Left cardiac atrium (tissue), 4 donors: ENCODE measurements at regions not wholly inside any gene's neighbourhood (a gene's known extent, or its start where the extent isn't known, plus 50 kb on each side); places are given as distances from the start of the nearest gene placed in this dataset.
A peak's percentile ranks its signal among the peaks of the same experiment; 100 is the strongest.

ENCODE experiments used
- ATAC-seq, 2 donors: fragments of 200-7000 bp; cut with Tn5 transposase; one replicate each; pipeline ENCODE4 v1.9.1; 2020; ENCODE audit warnings: mild to moderate bottlenecking in 2 of 2, moderate library complexity in 2 of 2
- DNase-seq: peaks from one replicate; pipeline ENCODE4 v3.0.0-alpha.2; 2020
- intact Hi-C, 2 donors: fragments of 100-400 bp; cut with DNase I; formaldehyde crosslinking; loops; one replicate each; pipeline versions ENCODE4 v1.14.1 to v1.15.1; 2022 to 2023
- donor health status: DM: no; HTN: yes; CAD: no.
- donor health status: DM: no; HTN: yes; CAD: no; lungs with severe emphysema.
- donor health status: DM: yes; HTN: yes; CAD: no.
- donor health status: Dilated cardiomyopathy.

- intact Hi-C loops: no loop called here
- DNase-seq (no peak), ATAC-seq (no peak)
Observed at GRCh38 chr3:5634411-5634810, 446.9 kb downstream of the EDEM1 start.

DNA sequence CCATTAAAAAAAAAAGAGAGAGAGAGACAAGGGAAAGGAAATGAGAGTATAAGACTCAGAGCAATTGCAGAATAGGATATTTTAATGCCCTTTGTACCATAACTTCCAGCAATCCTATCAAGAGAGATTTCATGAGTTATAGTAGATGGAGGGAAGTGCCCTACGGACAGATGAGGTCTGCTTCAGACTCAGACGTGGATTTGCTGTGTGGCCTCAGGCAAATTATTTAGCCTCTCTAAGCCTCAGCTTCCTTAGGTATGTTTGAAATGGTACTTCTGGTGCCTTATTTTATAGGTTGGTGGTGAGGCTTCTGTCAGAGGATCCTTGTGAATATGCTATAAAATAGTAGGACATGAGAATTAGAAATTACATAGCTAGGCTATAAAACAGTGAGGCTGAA lies 448.2 kb downstream of the EDEM1 start:
- DNase-seq: no peak
- intact Hi-C loops: no loop called here
- ATAC-seq: no peak

DNA sequence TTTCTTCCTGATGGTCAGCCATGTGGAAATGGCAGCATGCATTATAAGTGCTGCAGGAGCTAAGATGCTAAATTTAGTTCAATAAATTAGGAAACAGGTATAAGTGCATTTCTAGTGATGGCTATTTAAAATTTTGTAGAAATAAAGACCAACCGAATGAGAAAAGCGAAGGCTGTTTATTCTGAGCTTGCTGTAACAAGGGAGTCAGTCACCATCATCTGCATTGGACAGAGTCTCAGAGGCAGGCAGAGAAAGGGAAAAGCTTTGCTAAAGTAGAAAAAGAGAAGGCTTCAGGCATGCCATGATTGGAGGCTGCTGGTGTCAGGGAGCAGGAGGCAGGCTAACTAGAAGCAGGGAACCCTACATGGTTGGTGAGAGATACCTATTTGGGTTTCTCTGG lies 451.0 kb downstream of the EDEM1 start:
- ATAC-seq (no peak), DNase-seq (no peak)
- intact Hi-C loops: no loop called here

DNA sequence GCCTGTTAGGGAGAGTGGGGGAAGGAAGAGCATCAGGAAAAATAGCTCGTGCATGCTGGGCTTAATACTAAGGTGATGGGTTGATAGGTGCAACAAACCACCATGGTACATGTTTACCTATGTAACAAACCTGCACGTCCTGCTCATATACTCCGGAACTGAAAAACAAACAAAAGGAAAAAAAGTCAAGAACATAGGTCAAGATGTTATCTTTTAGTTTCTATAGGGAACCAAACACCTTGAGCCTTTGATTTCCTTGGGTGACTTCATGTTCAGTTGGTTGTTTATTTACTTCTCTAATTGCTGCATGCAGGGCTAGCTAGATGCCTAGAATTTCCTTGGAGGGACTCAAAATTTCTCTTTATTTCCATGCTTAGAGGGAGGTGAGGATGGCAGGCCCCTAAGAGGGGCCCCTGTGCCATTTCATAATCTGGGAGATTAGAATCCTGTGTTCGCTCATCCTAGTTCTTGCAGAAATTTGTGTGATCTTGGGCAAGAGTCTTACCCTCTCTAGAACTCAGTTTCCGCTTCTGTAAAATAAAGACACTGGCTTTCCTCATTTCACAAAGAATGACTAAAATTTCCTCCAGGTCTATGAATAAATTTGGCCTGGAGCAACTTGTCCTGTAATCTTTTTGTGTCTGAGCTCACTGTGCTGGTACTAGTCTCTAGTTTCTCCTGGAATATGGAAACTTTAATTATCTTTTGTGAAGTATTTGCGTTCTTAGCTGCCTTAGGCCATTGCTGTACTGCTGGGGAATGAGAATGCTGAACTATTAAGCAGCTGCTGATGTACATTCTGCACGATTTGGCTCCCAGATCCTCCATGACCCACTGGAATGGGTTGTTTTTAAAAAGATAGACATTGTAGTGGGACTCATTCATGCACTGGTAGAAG lies 457.5 kb downstream of the EDEM1 start:
- intact Hi-C loops: no loop called here

DNA sequence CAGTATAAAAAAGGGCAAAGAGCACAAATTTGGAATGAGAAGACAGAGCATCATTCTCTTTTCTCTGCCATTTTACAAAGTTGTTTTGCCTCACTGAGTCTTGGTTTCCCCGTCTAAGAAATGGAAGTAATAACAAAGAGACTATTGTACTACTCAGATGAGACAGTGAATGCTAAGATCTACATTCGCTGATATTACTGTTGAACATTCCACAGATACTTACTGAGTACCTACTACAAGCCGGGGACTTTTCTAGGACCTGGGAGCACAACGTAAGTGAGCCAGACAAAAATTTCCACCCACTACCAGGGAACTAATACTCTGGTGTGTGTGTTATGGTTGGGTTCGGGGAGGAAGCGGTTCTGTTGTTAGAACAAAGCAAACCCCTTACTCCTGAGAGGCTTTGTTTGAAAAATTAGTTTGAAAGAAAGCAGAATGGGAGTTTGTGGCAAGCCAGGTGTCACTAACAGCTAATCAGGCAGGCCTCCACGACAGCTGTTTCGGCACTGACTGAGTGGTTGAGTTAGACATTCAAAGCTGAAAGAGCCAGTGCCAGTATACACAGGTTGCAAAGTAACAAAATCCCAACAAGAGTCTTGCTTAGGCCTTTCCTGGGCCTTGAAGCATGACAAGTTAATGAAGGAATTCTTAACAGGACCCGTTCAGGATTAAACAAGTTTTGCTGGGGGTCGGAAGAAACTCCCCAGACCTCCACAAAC lies 458.3 kb downstream of the EDEM1 start:
- ATAC-seq (no peak), DNase-seq (no peak)
- intact Hi-C loops: no loop called here

More for the DNA sequence above, 457.5 kb downstream of the EDEM1 start:
- no peak for DNase-seq
- no peak for ATAC-seq

- intact Hi-C loops: no loop called here
- no peak for ATAC-seq
- no peak for DNase-seq
Observed at GRCh38 chr3:5650303-5650702, 462.8 kb downstream of the EDEM1 start.

- DNase-seq (no peak), ATAC-seq (no peak)
- intact Hi-C loops: no loop called here
Observed at GRCh38 chr3:5651351-5651750, 463.8 kb downstream of the EDEM1 start.

GRCh38 chr3:5653426-5654143 lies 466.1 kb downstream of the EDEM1 start:
- no peak for DNase-seq
- intact Hi-C loops: no loop called here
- no peak for ATAC-seq

- intact Hi-C loops: no loop called here
- DNase-seq: no peak
- peak in 1 of 2 donors; percentile 48 for ATAC-seq
Observed at GRCh38 chr3:5657106-5657505, 469.6 kb downstream of the EDEM1 start.

DNA sequence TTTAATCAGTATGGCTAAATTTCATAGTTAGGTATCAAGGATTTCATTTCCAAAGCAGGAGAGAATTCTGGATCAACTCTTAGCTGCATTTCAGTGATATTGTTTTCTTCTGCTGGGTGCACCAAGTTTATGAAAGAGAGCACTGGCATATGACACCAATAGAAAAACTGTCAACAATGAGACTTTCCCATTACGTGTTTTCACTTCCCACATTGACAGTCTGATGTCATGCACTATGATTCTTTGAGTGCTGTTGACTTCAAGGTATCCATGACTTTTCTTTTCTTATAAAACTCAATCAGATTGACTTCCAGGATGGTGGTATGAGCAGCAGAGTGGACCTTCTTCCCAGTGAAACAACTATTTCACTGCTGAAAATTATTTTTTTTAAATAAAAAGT lies 476.1 kb downstream of the EDEM1 start:
- DNase-seq (no peak), ATAC-seq (no peak)
- intact Hi-C loops: no loop called here

- intact Hi-C loops: no loop called here
- ATAC-seq: no peak
- DNase-seq: no peak
Observed at GRCh38 chr3:5666455-5666854, 478.9 kb downstream of the EDEM1 start.

DNA sequence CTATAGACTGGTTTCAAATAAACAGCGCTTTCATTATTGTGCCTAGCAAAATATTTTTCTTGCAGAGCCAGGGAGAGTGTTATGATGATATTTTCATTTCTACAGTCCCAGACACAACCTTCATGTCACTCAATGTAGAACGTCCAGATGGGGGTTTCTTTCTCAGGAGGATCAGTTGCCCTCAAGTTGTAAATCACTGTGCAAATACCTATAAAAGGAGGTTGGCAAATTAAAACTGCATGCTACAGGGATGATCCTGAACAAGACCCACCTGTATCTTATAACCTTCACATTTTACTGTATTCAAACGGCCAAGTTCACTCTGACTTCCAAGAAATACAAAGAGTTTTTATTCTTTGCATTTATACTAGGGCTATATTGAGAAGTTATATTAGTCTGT lies 486.0 kb downstream of the EDEM1 start:
- ATAC-seq (no peak), DNase-seq (no peak)
- intact Hi-C loops: no loop called here

- intact Hi-C loops: no loop called here
- ATAC-seq (no peak), DNase-seq (no peak)
Observed at GRCh38 chr3:5675319-5675718, 487.8 kb downstream of the EDEM1 start.

GRCh38 chr3:5677555-5677954 lies 490.0 kb downstream of the EDEM1 start:
- no peak for DNase-seq
- intact Hi-C loops: no loop called here
- ATAC-seq: no peak

GRCh38 chr3:5678248-5678647 lies 490.7 kb downstream of the EDEM1 start:
- ATAC-seq (no peak), DNase-seq (no peak)
- intact Hi-C loops: no loop called here

GRCh38 chr3:5678844-5679243 lies 491.3 kb downstream of the EDEM1 start:
- intact Hi-C loops: no loop called here
- ATAC-seq: no peak
- DNase-seq: no peak

DNA sequence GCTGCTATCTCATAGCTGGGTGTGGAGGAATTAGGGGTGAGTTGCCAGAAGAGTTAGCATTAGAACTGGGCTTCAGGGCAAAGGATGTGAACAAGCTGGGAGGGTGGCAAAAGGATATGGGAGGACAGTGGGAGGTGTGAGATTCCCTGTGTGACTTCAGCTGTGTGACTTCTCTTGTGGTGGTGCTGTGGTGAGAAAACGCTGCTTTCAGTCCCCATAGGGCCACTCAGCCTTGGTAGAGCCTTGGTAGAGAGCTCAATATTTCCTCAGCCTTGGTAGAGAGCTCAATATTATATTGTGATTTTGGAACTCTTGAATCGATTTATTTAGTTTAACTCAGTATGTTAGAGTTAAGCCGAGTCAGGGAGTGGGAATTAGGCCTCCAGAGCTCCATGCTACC lies 499.7 kb downstream of the EDEM1 start:
- ATAC-seq (no peak), DNase-seq (no peak)
- intact Hi-C loops: no loop called here

DNA sequence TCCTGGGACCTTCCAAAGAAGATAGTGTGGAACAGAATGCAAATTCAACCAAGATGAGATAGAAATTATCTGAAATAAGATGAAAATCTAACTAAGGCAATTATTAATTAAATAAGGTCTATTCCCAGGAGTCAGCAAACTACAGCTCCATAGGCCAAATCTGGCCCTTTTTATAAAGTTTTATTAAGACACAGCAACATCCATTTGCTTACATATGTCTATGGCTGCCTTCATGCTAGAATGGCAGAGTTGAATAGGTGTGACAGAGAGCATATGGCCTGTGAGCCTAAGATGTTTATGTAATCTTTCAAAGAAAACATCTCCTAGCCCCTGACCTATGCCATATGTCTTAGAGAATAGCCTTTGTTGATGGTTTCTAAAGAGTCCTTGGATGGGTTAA lies 503.0 kb downstream of the EDEM1 start:
- no peak for ATAC-seq
- DNase-seq: no peak
- intact Hi-C loops: no loop called here

- DNase-seq: no peak
- ATAC-seq: no peak
- intact Hi-C loops: no loop called here
Observed at GRCh38 chr3:5690904-5691532, 503.5 kb downstream of the EDEM1 start.

DNA sequence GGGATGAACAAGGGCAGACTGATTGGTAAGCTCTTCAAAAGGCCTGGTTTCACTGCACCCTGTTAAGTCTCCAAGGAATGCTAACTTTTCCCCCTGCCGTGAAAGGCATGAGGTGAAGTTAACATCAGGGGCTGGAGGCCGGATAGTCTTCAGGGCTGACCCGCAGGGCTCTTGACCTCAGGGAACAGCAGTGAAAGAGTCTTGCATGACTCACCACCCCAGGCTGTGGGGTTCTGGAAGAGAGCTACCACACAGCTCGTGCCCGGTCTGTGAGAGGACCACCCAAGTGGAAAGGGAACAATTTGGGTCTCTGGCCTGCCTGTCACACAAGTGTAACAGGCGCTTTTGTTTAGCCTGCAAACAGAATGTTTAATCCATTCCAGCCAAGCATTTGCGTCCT lies 504.9 kb downstream of the EDEM1 start:
- ATAC-seq: no peak
- intact Hi-C loops: no loop called here
- DNase-seq: no peak
